Muscle of leg (tissue), 3 donors: ENCODE measurements at regions not wholly inside any gene's neighbourhood (a gene's known extent, or its start where the extent isn't known, plus 50 kb on each side); places are given as distances from the start of the nearest gene placed in this dataset.

Source experiments
- DNase-seq: peaks from one replicate; pipeline ENCODE4 v3.0.0; 2013
- H3K27ac ChIP-seq: one replicate; pipeline ENCODE4 v1.5.1; 2013; ENCODE audit warnings: mild to moderate bottlenecking, low read length, control low read depth
- H3K27me3 ChIP-seq: one replicate; pipeline ENCODE4 v1.6.1; 2013; ENCODE audit warnings: low read length; ENCODE audit not compliant: control insufficient read depth, insufficient read depth
- H3K36me3 ChIP-seq: one replicate; pipeline ENCODE4 v1.6.1; 2013; ENCODE audit warnings: low read length; ENCODE audit not compliant: control insufficient read depth, insufficient read depth
- H3K4me1 ChIP-seq: one replicate; pipeline ENCODE4 v1.6.1; 2013; ENCODE audit warnings: low read length; ENCODE audit not compliant: control insufficient read depth, insufficient read depth
- H3K4me3 ChIP-seq: one replicate; pipeline ENCODE4 v1.5.1; 2013; ENCODE audit warnings: low read length, control low read depth
- H3K9me3 ChIP-seq: replicated peaks from 2 replicates; pipeline ENCODE4 v1.6.1; 2013; ENCODE audit warnings: low read depth, low read length; ENCODE audit not compliant: control insufficient read depth
- WGBS: methylation state at CpG from one replicate; pipeline ENCODE4 v1.1.5; 2013; ENCODE audit warnings: missing lambda C conversion rate; ENCODE audit not compliant: insufficient coverage; 5-methylcytosine and 5-hydroxymethylcytosine counted together

GRCh38 chr2:236743039-236743920 is 173.7 kb downstream of the ACKR3 start:
- H3K36me3 ChIP-seq = no peaks in the 10 kb centered on the region
- peaks cover 8% of the 10 kb centered on the region for H3K4me1 ChIP-seq
- no peak overlapping the region for H3K4me3 ChIP-seq
- DNase-seq = peak; percentile 39
- no peak overlapping the region for H3K27ac ChIP-seq
- no peaks in the 10 kb centered on the region for H3K9me3 ChIP-seq
- no peaks in the 10 kb centered on the region for H3K27me3 ChIP-seq
- WGBS = 60% methylated on average over 9 of the region's 14 CpGs

- no peaks in the 10 kb centered on the region for H3K27me3 ChIP-seq
- H3K9me3 ChIP-seq = no peaks in the 10 kb centered on the region
- H3K4me3 ChIP-seq = no peak overlapping the region
- H3K27ac ChIP-seq = no peak overlapping the region
- WGBS = no CpG with 5 or more reads among the region's 1 CpG
- no peaks in the 10 kb centered on the region for H3K36me3 ChIP-seq
- DNase-seq = no peak
- H3K4me1 ChIP-seq = peaks cover 12% of the 10 kb centered on the region
These were observed 174.3 kb downstream of the ACKR3 start for GRCh38 chr2:236743921-236744280.

GRCh38 chr2:236744281-236744705 is 174.7 kb downstream of the ACKR3 start:
- no peak overlapping the region for H3K4me3 ChIP-seq
- H3K9me3 ChIP-seq = no peaks in the 10 kb centered on the region
- no peak overlapping the region for H3K27ac ChIP-seq
- H3K36me3 ChIP-seq = no peaks in the 10 kb centered on the region
- no CpG with 5 or more reads among the region's 6 CpGs for WGBS
- no peaks in the 10 kb centered on the region for H3K27me3 ChIP-seq
- H3K4me1 ChIP-seq = peaks cover 16% of the 10 kb centered on the region
- DNase-seq = peak; percentile 58

GRCh38 chr2:236744716-236745115 is 175.1 kb downstream of the ACKR3 start:
- no CpG with 5 or more reads among the region's 1 CpG for WGBS
- H3K36me3 ChIP-seq = no peaks in the 10 kb centered on the region
- no peaks in the 10 kb centered on the region for H3K9me3 ChIP-seq
- H3K27ac ChIP-seq = no peak overlapping the region
- no peaks in the 10 kb centered on the region for H3K27me3 ChIP-seq
- no peak for DNase-seq
- H3K4me1 ChIP-seq = peaks cover 21% of the 10 kb centered on the region
- H3K4me3 ChIP-seq = no peak overlapping the region

- Histone ChIP-seq H3K27ac (no peak overlapping the region), H3K27me3 (no peaks in the 10 kb centered on the region), H3K36me3 (no peaks in the 10 kb centered on the region), H3K4me1 (peaks cover 21% of the 10 kb centered on the region), H3K9me3 (no peaks in the 10 kb centered on the region), H3K4me3 (no peak overlapping the region)
- no peak for DNase-seq
- WGBS = 33% methylated on average over 3 of the region's 5 CpGs
These were observed 176.0 kb downstream of the ACKR3 start for GRCh38 chr2:236745420-236746210.

GRCh38 chr2:236746833-236747232 is 177.2 kb downstream of the ACKR3 start:
- Histone ChIP-seq H3K4me1 (peaks cover 21% of the 10 kb centered on the region), H3K9me3 (no peaks in the 10 kb centered on the region), H3K27me3 (no peaks in the 10 kb centered on the region), H3K27ac (no peak overlapping the region), H3K4me3 (no peak overlapping the region), H3K36me3 (no peaks in the 10 kb centered on the region)
- no peak for DNase-seq
- WGBS = 93% methylated on average over 5 of the region's 11 CpGs

- H3K4me3 ChIP-seq = no peak overlapping the region
- H3K4me1 ChIP-seq = peaks cover 21% of the 10 kb centered on the region
- 79% methylated on average over 5 of the region's 7 CpGs for WGBS
- H3K27me3 ChIP-seq = no peaks in the 10 kb centered on the region
- no peaks in the 10 kb centered on the region for H3K9me3 ChIP-seq
- H3K36me3 ChIP-seq = no peaks in the 10 kb centered on the region
- DNase-seq = no peak
- H3K27ac ChIP-seq = no peak overlapping the region
These were observed 177.8 kb downstream of the ACKR3 start for GRCh38 chr2:236747426-236747825.

- no peak overlapping the region for H3K4me3 ChIP-seq
- peaks cover 21% of the 10 kb centered on the region for H3K4me1 ChIP-seq
- no peaks in the 10 kb centered on the region for H3K9me3 ChIP-seq
- H3K27me3 ChIP-seq = no peaks in the 10 kb centered on the region
- DNase-seq = no peak
- no peaks in the 10 kb centered on the region for H3K36me3 ChIP-seq
- H3K27ac ChIP-seq = no peak overlapping the region
- WGBS = 70% methylated on average over 3 of the region's 5 CpGs
These were observed 178.3 kb downstream of the ACKR3 start for GRCh38 chr2:236747925-236748324.

- DNase-seq = no peak
- H3K9me3 ChIP-seq = no peaks in the 10 kb centered on the region
- no peak overlapping the region for H3K4me3 ChIP-seq
- peaks cover 18% of the 10 kb centered on the region for H3K4me1 ChIP-seq
- H3K36me3 ChIP-seq = no peaks in the 10 kb centered on the region
- 43% methylated on average over 3 of the region's 9 CpGs for WGBS
- no peak overlapping the region for H3K27ac ChIP-seq
- H3K27me3 ChIP-seq = no peaks in the 10 kb centered on the region
These were observed 178.8 kb downstream of the ACKR3 start for GRCh38 chr2:236748385-236748784.

- Histone ChIP-seq H3K4me3 (no peak overlapping the region), H3K27me3 (no peaks in the 10 kb centered on the region), H3K9me3 (no peaks in the 10 kb centered on the region), H3K27ac (no peak overlapping the region), H3K36me3 (no peaks in the 10 kb centered on the region), H3K4me1 (peaks cover 16% of the 10 kb centered on the region)
- WGBS = 7% methylated on average over 5 of the region's 7 CpGs
- peak; percentile 69 for DNase-seq
These were observed 179.2 kb downstream of the ACKR3 start for GRCh38 chr2:236748801-236749200.
